ENCODE measurements at regions not wholly inside any gene's neighbourhood (a gene's known extent, or its start where the extent isn't known, plus 50 kb on each side); places are given as distances from the start of the nearest gene placed in this dataset.
"Not testable (repeated sequence)": the region's sequence is repeated elsewhere in the genome, so short reads cannot be mapped to it uniquely, and the experiment has no call there.

DNA sequence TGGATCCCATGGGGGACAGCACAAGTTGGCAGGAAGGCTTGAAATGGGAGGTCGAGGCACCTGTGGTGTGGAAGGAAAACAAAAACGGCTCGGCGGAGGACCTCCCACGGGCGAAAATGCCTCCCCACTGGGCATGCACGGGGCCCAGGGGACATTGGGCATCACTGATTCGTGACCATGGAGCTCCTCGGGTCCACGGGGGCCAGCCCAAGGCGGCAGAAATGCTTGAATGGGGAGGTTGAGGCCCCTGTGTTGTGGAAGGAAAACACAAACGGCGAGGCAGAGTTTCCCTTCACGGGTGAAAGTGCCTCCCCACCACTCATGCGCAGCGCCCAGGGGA, 376.0 kb downstream of the ALG10 start:
- no peak for DNase-seq

DNA sequence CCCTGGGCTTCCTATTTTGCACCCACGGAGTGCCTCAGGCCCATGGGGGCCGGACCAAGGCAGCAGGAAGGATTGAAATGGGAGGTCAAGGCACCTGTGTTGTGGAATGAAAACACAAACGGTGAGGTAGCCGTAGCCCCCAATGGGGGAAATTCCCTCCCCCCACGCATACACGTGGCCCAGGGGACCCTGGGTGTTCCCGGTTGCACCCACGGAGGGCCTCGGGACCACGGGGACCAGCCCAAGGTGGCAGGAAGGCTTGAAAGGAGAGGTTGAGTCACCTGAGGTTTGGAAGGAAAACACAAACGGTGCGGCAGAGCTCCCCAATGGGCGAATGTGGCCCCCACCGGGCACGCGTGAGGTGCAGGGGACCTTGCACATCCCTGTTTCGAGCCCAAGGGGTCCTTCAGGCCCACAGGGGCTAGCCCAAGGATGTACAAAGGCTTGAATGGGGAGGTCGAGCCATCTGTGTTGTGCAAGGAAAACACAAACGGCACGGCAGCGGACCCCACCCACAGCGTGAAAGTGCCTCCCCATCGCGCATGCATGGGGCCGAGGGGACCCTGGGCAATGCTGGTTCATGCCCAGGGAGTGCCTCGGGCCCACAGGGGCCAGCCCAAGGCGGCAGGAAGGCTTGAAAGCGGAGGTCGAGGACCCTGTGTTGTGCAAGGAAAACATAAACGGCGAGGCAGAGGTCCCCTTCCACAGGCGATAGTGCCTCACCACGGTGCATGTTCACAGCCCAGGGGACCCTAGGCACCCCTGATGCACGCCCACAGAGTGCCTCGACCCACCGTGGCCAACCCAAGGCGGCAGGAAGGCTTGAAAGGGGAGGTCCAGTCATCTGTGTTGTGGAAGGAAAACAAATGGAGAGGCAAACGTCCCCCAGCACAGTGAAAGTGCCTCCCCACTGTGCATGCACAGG, 376.7 kb downstream of the ALG10 start:
- DNase-seq = no peak

DNA sequence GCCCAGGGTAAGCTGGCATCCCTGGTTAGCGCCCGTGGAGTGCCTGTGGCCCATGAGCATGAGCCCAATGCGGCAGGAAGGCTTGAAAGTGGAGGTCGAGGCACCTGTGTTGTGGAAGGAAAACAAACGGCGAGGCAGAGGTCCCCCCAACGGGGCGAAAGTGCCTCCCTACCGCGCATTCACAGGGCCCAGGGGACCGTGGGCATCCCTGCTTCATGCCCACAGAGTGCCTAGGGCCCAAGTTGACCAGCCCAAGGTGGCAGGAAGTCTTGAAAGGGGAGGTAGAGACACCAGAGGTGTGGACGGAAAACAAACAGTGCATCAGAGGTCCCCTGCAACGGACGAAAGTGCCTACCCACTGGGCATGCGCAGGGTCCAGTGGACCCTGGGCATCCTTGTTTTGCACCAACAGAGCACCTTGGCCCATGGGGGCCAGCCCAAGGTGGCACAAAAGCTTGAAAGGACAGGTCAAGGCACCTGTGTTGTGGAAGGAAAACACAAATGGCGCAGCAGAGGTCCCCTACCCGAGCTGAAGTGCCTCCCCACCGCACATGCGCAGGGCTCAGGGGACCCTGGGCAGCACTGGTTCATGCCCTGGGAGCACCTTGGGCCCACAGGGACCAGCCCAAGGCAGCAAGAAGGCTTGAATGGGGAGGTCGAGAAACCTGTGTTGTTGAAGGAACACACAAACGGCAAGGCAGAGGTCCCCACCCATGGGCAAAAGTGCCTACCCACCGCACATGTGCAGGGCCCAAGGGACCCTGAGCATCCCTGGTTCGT, 377.5 kb downstream of the ALG10 start:
- DNase-seq = no peak

DNA sequence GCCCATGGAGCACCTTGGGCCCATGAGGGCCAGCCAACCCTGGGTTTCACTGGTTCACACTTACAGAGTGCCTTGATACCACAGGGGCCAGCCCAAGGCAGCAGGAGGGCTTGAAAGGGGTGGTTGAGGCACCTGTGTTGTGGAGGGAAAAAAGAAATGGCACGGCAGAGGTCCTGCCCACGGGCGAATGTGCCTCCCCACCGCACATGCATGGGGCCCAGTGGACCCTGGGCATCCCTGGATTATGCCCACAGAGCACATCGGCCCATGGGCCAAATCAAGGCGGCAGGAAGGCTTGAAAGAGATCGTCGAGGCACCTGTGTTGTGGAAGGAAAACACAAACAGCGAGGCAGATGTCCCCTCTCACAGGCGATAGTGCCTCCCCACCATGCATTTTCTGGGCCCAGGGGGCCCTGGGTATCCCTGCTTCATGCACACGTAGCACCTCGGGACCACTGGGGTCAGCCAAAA, 378.1 kb downstream of the ALG10 start:
- no peak for DNase-seq

GRCh38 chr12:34400986-34401658, 378.8 kb downstream of the ALG10 start:
- no peak for DNase-seq

- no peak for DNase-seq
Measured at GRCh38 chr12:34401659-34402227, 379.4 kb downstream of the ALG10 start.

DNA sequence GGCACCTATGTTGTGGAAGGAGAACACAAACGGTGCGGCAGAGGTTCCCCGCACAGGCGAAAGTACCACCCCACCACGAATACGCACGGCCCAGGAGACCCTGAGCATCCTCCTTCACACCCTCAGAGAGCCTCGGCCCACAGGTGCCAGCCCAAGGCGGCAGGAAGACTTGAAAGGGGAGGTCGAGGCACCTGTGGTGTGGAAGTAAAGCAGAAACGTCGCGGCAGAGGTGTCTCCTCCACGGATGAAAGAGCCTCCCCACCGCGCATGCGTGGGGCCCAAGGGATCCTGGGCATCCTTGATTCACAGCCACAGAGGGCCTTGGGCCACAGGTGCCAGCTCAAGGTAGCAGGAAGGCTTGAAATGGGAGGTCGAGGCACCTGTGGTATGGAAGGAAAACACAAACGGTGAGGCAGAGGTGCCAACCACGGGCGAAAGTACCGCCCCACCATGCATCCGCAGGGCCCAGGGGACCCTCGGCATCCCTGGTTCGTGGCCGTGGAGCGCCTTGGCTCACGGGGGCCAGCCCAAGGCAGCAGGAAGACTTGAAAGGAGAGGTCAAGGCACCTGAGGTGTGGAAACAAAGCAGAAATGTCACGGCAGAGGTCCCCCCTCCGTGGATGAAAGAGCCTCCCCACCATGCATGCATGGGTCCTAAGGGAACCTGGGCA, 380.1 kb downstream of the ALG10 start:
- no peak for DNase-seq

DNA sequence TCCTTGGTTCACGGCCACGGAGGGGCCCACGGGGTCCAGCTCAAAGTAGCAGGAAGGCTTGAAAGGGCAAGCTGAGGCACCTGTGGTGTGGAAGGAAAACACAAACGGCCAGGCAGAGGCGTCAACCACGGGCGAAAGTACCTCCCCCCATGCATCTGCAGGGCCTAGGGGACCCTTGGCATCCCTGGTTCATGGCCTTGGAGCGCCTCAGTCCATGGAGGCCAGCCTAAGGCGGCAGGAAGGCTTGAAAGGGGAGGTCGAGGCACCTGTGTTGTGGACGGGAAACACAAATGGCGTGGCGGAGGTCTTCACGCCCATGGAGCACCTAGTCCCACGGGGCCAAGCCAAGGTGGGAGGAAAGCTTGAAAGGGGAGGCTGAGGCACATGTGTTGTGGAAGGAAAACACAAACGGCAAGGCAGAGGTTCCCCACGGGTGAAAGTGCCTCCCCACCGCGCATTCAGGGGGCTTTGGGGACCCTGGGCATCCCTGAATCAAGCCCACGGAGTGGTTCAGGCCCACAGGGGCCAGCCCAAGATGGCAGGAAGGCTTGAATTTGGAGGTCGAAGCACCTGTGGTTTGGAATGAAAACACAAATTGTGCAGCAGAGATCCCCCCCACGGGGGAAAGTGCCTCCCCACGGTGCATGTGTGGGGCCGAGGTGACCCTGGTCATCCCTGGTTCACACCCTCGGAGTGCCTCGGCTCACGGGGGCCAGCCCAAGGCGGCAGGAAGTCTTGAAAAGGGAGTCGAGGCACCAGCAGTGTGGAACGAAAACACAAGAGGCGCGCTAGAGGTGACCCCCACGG, 380.8 kb downstream of the ALG10 start:
- no peak for DNase-seq

DNA sequence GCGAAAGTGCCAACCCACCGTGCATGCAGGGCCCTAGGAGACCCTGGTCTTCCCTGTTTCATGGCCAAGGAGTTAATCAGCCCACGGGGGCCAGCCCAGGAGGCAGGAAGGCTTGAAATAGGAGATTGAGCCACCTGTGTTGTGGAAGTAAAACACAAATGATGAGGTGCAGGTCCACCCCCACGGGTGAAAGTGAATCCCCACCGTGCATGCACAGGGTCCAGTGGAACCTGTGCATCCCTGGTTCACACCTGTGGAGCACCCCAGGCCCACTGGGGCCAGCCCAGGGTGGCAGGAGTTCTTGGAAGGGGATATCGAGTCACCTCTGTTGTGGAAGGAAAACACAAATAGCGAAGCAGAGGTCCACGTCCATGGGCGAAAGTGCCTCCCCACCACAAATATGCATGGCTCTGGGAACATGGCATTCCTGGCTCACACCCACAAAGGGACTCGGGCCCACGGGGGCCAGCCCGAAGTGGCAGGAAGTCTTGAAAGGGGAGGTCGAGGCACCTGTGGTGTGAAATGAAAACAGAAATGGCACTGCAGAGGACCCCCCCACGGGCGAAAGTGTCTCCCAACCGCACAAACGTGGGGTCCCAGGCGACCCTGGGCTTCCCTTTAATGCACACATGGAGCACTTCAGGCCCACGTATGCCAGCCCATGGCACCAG, 381.5 kb downstream of the ALG10 start:
- DNase-seq = no peak

DNA sequence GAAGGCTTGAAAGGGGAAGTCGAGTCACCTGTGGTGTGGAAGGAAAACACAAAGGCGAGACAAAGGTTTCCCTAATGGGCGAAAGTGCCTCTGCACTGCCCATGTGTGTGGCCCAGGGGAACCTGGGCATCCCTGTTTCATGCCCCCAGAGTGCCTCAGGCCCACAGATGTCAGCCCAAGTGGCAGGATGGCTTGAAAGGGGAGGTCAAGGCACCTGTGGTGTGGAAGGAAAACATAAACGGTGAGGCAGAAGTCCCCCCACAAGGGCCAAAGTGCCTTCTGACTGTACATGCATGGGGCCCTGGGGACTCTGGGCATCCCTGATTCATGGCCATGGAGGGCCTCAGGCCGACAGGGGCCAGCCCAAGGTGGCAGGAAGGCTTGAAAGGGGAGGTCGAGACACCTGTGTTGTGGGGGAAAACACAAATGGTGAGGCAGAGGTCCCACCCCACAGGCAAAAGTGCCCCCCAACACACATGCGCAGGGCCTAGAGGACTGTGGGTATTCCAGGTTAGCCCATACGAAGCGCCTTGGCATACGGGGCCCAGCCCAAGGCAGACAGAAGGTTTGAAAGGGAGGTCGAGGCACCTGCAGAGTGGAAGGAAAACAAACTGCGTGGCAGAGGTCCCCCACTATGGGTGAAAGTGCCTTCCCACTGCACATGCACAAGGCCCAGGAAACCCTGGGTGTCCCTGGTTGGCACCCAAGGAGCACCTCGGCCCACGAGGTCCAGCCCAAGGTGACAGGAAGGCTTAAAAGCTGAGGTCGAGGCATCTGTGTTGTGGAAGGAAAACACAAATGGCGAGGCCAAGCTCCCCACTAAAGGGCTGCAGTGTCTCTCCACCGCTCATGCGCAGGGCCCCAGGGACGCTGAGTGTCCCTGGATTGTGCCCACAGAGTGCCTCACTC, 382.3 kb downstream of the ALG10 start:
- DNase-seq = no peak

- no peak for DNase-seq
Measured at GRCh38 chr12:34405286-34406227, 383.3 kb downstream of the ALG10 start.

DNA sequence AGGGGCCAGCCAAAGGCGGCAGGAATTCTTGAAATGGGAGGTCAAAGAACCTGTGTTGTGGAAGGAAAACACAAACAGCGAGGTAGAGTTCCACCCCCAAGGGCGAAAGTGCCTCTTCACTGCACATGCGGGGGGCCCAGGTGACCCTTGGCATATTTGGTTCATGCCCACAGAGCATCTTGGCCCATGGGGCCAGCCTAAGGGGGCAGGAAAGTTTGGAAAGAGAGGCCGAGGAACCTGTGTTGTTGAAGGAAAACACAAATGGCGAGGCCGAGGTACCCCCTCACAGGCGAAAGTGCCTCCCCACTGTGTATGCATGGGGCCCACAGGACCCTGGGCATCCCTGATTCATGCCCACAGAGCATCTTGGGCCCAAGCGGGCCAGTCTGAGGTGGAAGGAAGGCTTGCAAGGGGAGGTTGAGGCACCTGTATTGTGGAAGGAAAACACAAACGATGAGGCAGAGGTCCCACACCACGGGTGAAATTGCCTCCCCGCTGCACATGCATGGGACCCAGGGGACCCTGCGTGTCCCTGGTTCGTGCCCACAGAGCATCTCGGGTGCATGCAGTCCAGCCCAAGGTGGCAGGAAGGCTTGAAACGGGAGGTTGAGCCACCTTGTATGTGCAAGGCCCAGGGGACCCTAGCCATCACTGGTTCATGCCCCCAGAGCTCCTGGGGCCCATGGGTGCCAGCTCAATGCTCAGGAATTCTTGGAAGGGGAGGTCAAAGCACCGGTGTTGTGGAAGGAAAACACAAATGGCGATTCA, 384.1 kb downstream of the ALG10 start:
- DNase-seq = no peak

DNA sequence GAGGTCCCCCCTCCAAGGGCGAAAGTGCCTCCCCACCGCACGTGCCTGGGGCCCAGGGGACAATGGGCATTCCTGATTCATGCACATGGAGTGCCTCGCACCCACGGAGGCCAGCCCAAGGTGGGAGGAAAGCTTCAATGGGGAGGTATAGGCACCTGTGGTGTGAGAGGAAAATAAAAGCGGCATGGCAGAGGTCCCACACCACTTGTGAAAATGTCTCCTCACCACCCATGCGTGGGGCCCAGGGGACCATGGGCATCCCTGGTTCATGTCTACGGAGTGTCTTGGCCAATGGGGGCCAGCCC, 384.7 kb downstream of the ALG10 start:
- DNase-seq = no peak

DNA sequence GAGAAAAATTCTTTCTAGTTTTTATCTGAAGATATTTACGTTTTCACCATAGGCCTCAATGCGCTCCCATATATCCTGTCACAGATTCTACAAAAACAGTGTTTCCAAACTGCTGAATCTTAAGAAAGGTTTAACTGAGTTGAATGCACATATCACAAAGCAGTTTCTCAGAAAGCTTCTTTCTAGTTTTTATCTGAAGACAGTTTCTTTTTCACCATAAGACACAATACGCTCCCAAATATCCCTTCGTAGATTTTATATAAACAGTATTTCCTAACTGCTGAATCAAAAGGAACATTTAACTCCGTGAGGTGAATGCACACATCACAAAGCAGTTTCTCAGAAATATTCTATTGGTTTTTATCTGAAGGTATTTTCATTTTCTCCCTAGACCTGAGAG, 385.5 kb downstream of the ALG10 start:
- DNase-seq = no peak

- not testable (repeated sequence) for DNase-seq
Measured at GRCh38 chr12:34431509-34431908, 409.2 kb downstream of the ALG10 start.

Measured in inflammatory macrophage treated with lipopolysaccharide for 4 hours (primary cell).